MM.1S (cell line): ENCODE measurements at regions not wholly inside any gene's neighbourhood (a gene's known extent, or its start where the extent isn't known, plus 50 kb on each side); places are given as distances from the start of the nearest gene placed in this dataset.

Experiments
- CTCF ChIP-seq: fragments of 300-600 bp; sonication (generic); IDR thresholded peaks from 2 replicates; pipeline ENCODE4 v1.5.1; 2016; ENCODE audit warnings: antibody characterized with exemption, low read length, mixed read lengths
- EZH2phosphoT487 ChIP-seq: fragments of 300-600 bp; sonication (generic); IDR thresholded peaks from 2 replicates; pipeline ENCODE4 v1.6.1; 2018; ENCODE audit warnings: antibody characterized with exemption, low read length

GRCh38 chr14:62439210-62439609 lies 606.0 kb downstream of the KCNH5 start:
- TF ChIP-seq EZH2phosphoT487 (no peak), CTCF (no peak)
